SK-N-SH treated with all-trans-retinoic acid at 6 μM for 48 hours (cell line): ENCODE measurements at regions not wholly inside any gene's neighbourhood (a gene's known extent, or its start where the extent isn't known, plus 50 kb on each side); places are given as distances from the start of the nearest gene placed in this dataset.

Source experiments
- ATAC-seq: fragments of 200-7000 bp; cut with Tn5 transposase; 3 replicates; pipeline ENCODE4 v1.9.1; 2020; ENCODE audit warnings: mild to moderate bottlenecking, moderate library complexity
- ARNTL ChIP-seq: fragments of 450-650 bp; formaldehyde crosslinking; IDR thresholded peaks from 2 replicates; pipeline ENCODE4 v1.5.0; 2020; ENCODE audit warnings: low read depth, mild to moderate bottlenecking, moderate library complexity, borderline replicate concordance
- CSDC2 ChIP-seq: fragments of 250-450 bp; sonication (Bioruptor Pico); IDR thresholded peaks from 2 replicates; pipeline ENCODE4 v1.5.0; 2020; ENCODE audit warnings: mild to moderate bottlenecking, moderate library complexity
- ESRRG ChIP-seq: fragments of 250-450 bp; sonication (Bioruptor Pico); IDR thresholded peaks from 2 replicates; pipeline ENCODE4 v1.6.1; 2021; ENCODE audit warnings: mild to moderate bottlenecking
- ISL1 ChIP-seq: fragments of 250-450 bp; sonication (Bioruptor Pico); IDR thresholded peaks from 2 replicates; pipeline ENCODE4 v2.1.2; 2022; ENCODE audit warnings: mild to moderate bottlenecking, moderate library complexity
- OSR1 ChIP-seq: fragments of 250-450 bp; sonication (Bioruptor Pico); IDR thresholded peaks from 2 replicates; pipeline ENCODE4 v1.8.0; 2022; ENCODE audit warnings: moderate library complexity, mild to moderate bottlenecking, inconsistent platforms
- PPARA ChIP-seq: fragments of 250-450 bp; sonication (Bioruptor Pico); IDR thresholded peaks from 2 replicates; pipeline ENCODE4 v1.5.0; 2020; ENCODE audit warnings: mild to moderate bottlenecking, borderline replicate concordance
- RARB ChIP-seq: fragments of 250-450 bp; sonication (Bioruptor Pico); IDR thresholded peaks from 2 replicates; pipeline ENCODE4 v1.8.0; 2021; ENCODE audit warnings: mild to moderate bottlenecking, moderate library complexity
- SNAI2 ChIP-seq: fragments of 250-450 bp; sonication (Bioruptor Pico); IDR thresholded peaks from 2 replicates; pipeline ENCODE4 v1.5.0; 2020; ENCODE audit warnings: mild to moderate bottlenecking, moderate library complexity
- TCF4 ChIP-seq: fragments of 250-450 bp; sonication (Bioruptor Pico); IDR thresholded peaks from 2 replicates; pipeline ENCODE4 v1.8.0; 2021; ENCODE audit warnings: mild to moderate bottlenecking, moderate library complexity, borderline replicate concordance
- TOX ChIP-seq: fragments of 250-450 bp; sonication (Bioruptor Pico); IDR thresholded peaks from 2 replicates; pipeline ENCODE4 v1.8.0; 2021; ENCODE audit warnings: mild to moderate bottlenecking, moderate library complexity, borderline replicate concordance
- ZC3H10 ChIP-seq: fragments of 250-450 bp; sonication (Bioruptor Pico); IDR thresholded peaks from 2 replicates; pipeline ENCODE4 v1.5.1; 2021; ENCODE audit warnings: mild to moderate bottlenecking, moderate library complexity
- ZFP3 ChIP-seq: fragments of 250-450 bp; sonication (Bioruptor Pico); IDR thresholded peaks from 2 replicates; pipeline ENCODE4 v1.5.0; 2020; ENCODE audit warnings: mild to moderate bottlenecking, moderate library complexity
- ZFP30 ChIP-seq: fragments of 450-650 bp; formaldehyde crosslinking; IDR thresholded peaks from 2 replicates; pipeline ENCODE4 v1.5.0; 2022; ENCODE audit warnings: mild to moderate bottlenecking, moderate library complexity
- ZNF70 ChIP-seq: fragments of 450-650 bp; formaldehyde crosslinking; IDR thresholded peaks from 2 replicates; pipeline ENCODE4 v1.5.0; 2020; ENCODE audit warnings: mild to moderate bottlenecking, moderate library complexity
- ZNF8 ChIP-seq: fragments of 450-650 bp; formaldehyde crosslinking; IDR thresholded peaks from 2 replicates; pipeline ENCODE4 v1.5.0; 2020; ENCODE audit warnings: mild to moderate bottlenecking, moderate library complexity
- TF ChIP-seq, protein P1 (sequence below): fragments of 250-450 bp; sonication (Bioruptor Pico); IDR thresholded peaks from 2 replicates; pipeline ENCODE4 v1.5.1; 2020; ENCODE audit warnings: low read depth, mild to moderate bottlenecking, moderate library complexity
- TF ChIP-seq, protein P2 (sequence below): fragments of 250-450 bp; sonication (Bioruptor Pico); IDR thresholded peaks from 2 replicates; pipeline ENCODE4 v1.8.0; 2021; ENCODE audit warnings: low read depth, mild to moderate bottlenecking, moderate library complexity, borderline replicate concordance
- TF ChIP-seq, protein P3 (sequence below): fragments of 250-450 bp; sonication (Bioruptor Pico); IDR thresholded peaks from 2 replicates; pipeline ENCODE4 v1.8.0; 2020; ENCODE audit warnings: mild to moderate bottlenecking, moderate library complexity, borderline replicate concordance
- TF ChIP-seq, protein P4 (sequence below): fragments of 250-450 bp; sonication (Bioruptor Pico); IDR thresholded peaks from 2 replicates; pipeline ENCODE4 v1.5.1; 2021; ENCODE audit warnings: mild to moderate bottlenecking, moderate library complexity
- TF ChIP-seq, protein P5 (sequence below): fragments of 250-450 bp; sonication (Bioruptor Pico); IDR thresholded peaks from 2 replicates; pipeline ENCODE4 v1.5.0; 2020; ENCODE audit warnings: mild to moderate bottlenecking, moderate library complexity

DNA sequence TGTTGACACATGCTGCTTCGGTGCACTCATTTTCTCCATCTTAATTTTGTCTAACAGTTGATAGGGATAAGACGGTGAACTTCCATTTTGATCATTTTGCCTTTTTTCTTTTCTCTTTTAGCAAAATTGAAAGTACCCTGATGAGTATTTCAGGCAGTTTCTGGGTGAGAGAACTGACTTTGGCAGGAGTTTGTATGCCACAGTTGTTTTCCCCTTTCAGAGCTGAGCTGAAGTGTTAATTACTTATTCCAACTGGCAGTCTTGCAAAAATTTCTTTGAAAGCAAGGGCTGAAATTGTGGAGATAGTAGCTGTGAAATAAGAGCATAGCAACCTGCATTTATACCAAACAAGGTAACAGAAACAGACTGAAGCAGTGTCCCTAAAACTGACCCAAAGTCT lies 180.2 kb downstream of the SLITRK5 start:
- TF ChIP-seq, protein P1, sequence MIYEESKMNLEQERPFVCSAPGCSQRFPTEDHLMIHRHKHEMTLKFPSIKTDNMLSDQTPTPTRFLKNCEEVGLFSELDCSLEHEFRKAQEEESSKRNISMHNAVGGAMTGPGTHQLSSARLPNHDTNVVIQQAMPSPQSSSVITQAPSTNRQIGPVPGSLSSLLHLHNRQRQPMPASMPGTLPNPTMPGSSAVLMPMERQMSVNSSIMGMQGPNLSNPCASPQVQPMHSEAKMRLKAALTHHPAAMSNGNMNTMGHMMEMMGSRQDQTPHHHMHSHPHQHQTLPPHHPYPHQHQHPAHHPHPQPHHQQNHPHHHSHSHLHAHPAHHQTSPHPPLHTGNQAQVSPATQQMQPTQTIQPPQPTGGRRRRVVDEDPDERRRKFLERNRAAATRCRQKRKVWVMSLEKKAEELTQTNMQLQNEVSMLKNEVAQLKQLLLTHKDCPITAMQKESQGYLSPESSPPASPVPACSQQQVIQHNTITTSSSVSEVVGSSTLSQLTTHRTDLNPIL (CRISPR knock-in tag): no peak
- TF ChIP-seq ZFP30 (no peak), ARNTL (CRISPR knock-in tag) (no peak), OSR1 (CRISPR knock-in tag) (no peak), ZNF8 (CRISPR knock-in tag) (no peak), CSDC2 (CRISPR knock-in tag) (no peak), ISL1 (CRISPR knock-in tag) (no peak), TOX (no peak)
- TF ChIP-seq, protein P2, sequence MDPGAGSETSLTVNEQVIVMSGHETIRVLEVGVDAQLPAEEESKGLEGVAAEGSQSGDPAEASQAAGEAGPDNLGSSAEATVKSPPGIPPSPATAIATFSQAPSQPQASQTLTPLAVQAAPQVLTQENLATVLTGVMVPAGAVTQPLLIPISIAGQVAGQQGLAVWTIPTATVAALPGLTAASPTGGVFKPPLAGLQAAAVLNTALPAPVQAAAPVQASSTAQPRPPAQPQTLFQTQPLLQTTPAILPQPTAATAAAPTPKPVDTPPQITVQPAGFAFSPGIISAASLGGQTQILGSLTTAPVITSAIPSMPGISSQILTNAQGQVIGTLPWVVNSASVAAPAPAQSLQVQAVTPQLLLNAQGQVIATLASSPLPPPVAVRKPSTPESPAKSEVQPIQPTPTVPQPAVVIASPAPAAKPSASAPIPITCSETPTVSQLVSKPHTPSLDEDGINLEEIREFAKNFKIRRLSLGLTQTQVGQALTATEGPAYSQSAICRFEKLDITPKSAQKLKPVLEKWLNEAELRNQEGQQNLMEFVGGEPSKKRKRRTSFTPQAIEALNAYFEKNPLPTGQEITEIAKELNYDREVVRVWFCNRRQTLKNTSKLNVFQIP: no peak
- TF ChIP-seq, protein P3, sequence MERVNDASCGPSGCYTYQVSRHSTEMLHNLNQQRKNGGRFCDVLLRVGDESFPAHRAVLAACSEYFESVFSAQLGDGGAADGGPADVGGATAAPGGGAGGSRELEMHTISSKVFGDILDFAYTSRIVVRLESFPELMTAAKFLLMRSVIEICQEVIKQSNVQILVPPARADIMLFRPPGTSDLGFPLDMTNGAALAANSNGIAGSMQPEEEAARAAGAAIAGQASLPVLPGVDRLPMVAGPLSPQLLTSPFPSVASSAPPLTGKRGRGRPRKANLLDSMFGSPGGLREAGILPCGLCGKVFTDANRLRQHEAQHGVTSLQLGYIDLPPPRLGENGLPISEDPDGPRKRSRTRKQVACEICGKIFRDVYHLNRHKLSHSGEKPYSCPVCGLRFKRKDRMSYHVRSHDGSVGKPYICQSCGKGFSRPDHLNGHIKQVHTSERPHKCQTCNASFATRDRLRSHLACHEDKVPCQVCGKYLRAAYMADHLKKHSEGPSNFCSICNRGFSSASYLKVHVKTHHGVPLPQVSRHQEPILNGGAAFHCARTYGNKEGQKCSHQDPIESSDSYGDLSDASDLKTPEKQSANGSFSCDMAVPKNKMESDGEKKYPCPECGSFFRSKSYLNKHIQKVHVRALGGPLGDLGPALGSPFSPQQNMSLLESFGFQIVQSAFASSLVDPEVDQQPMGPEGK (CRISPR knock-in tag): no peak
- no peak for ATAC-seq

DNA sequence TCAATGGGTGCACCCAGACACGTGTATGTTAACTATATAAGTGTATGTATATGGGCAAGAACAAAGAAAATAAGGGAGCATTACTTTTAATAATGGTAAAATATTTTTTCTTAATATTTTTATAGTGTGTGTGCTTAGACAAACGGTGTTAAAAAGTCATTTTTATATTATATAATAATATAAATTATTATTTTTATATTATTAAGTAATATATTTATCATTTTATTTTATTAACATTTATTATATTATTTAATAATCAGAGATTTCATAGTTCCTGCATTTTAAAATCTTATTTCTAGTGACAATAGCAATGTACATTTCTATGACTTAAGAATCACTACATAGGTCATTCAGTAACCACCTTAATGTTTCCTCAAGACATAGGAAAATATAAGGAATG lies 184.4 kb downstream of the SLITRK5 start:
- TF ChIP-seq ZC3H10 (CRISPR knock-in tag) (no peak), ZFP3 (CRISPR knock-in tag) (no peak), OSR1 (CRISPR knock-in tag) (no peak), ZNF70 (no peak), ARNTL (CRISPR knock-in tag) (no peak), PPARA (CRISPR knock-in tag) (no peak), ESRRG (CRISPR knock-in tag) (no peak), ZFP30 (no peak), ISL1 (CRISPR knock-in tag) (no peak), TCF4 (no peak)
- TF ChIP-seq, protein P4, sequence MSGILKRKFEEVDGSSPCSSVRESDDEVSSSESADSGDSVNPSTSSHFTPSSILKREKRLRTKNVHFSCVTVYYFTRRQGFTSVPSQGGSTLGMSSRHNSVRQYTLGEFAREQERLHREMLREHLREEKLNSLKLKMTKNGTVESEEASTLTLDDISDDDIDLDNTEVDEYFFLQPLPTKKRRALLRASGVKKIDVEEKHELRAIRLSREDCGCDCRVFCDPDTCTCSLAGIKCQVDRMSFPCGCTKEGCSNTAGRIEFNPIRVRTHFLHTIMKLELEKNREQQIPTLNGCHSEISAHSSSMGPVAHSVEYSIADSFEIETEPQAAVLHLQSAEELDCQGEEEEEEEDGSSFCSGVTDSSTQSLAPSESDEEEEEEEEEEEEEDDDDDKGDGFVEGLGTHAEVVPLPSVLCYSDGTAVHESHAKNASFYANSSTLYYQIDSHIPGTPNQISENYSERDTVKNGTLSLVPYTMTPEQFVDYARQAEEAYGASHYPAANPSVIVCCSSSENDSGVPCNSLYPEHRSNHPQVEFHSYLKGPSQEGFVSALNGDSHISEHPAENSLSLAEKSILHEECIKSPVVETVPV (CRISPR knock-in tag): no peak
- TF ChIP-seq, protein P5, sequence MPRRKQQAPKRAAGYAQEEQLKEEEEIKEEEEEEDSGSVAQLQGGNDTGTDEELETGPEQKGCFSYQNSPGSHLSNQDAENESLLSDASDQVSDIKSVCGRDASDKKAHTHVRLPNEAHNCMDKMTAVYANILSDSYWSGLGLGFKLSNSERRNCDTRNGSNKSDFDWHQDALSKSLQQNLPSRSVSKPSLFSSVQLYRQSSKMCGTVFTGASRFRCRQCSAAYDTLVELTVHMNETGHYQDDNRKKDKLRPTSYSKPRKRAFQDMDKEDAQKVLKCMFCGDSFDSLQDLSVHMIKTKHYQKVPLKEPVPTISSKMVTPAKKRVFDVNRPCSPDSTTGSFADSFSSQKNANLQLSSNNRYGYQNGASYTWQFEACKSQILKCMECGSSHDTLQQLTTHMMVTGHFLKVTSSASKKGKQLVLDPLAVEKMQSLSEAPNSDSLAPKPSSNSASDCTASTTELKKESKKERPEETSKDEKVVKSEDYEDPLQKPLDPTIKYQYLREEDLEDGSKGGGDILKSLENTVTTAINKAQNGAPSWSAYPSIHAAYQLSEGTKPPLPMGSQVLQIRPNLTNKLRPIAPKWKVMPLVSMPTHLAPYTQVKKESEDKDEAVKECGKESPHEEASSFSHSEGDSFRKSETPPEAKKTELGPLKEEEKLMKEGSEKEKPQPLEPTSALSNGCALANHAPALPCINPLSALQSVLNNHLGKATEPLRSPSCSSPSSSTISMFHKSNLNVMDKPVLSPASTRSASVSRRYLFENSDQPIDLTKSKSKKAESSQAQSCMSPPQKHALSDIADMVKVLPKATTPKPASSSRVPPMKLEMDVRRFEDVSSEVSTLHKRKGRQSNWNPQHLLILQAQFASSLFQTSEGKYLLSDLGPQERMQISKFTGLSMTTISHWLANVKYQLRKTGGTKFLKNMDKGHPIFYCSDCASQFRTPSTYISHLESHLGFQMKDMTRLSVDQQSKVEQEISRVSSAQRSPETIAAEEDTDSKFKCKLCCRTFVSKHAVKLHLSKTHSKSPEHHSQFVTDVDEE (CRISPR knock-in tag): no peak
- TF ChIP-seq, protein P3 (CRISPR knock-in tag): no peak
- ATAC-seq: no peak

DNA sequence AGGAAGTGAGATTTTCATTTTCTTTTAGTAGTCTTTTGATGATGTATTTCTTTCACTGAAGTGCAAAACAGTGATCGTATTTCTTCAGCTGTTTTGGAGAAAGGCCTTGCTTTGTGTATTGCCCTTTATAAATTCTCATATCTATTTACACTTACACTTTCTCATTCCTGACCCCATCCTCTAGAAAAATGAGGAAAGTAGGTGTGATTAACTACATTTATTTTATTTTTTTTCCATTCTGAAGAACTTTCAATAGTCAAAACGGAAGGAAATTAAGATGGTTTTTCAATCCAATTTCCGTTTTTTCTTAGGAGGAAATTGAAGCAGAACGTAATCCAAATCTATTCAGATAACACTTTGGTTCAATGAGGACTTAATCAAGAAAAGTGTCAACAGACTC lies 188.1 kb downstream of the SLITRK5 start:
- no peak for ATAC-seq
- no peak for TF ChIP-seq RARB (CRISPR knock-in tag)
- TF ChIP-seq SNAI2 (CRISPR knock-in tag): no peak
- TF ChIP-seq, all 23 proteins: peak for 0
